K562 (cell line): ENCODE measurements at regions not wholly inside any gene's neighbourhood (a gene's known extent, or its start where the extent isn't known, plus 50 kb on each side); places are given as distances from the start of the nearest gene placed in this dataset.

Experiments used
- ATAC-seq: fragments of 200-7000 bp; cut with Tn5 transposase; 3 replicates; pipeline ENCODE4 v1.9.1; 2020; ENCODE audit warnings: moderate library complexity
- BruUV-seq: library from RNA; stranded (reverse); fragments of 400-500 nt; replicated peaks from 2 replicates; lab custom pipeline; 2021; lab: Mats Ljungman, UMichigan
- CTCF ChIA-PET: fragments of 300-600 bp; formaldehyde crosslinking; extraction: SDS; loops from one replicate; lab custom pipeline; 2021; ENCODE audit warnings: low intra/inter-chr PET ratio; lab: Yijun Ruan, JAX
- POLR2A ChIA-PET: fragments of 300-600, 350-650 bp; sonication (Branson Sonifier 250); formaldehyde crosslinking; extraction: SDS; loops from one replicate; lab custom pipeline; 2021; ENCODE audit warnings: antibody characterized with exemption, inconsistent platforms; lab: Yijun Ruan, JAX
- DNase-seq, 4 experiments: peaks; one replicate each; pipeline versions ENCODE4 v3.0.0 to v3.0.0-alpha.2; 2011 to 2018; ENCODE audit warnings: low spot score in 3 of 4, mixed read lengths in 3 of 4; ENCODE audit errors: extremely low read depth in 1 of 4
- FAIRE-seq: peaks from 2 replicates; lab custom pipeline; 2011; peaks lifted over from hg19 to GRCh38; lab: Jason Lieb, UNC
- H2AFZ ChIP-seq: 2 replicates; pipeline ENCODE4 v1.6.0; 2011; ENCODE audit warnings: low read depth, low read length, control low read depth, inconsistent platforms
- H3K27ac ChIP-seq: fragments of 200-600 bp; 3 replicates; pipeline ENCODE4 v1.8.0; 2011; ENCODE audit warnings: low read depth, mild to moderate bottlenecking, control low read depth, inconsistent platforms, low read length, moderate library complexity, mixed read lengths; ENCODE audit errors: extremely low read depth
- H3K27me3 ChIP-seq, 2 experiments: fragments of 300-600 bp in 1 of 2; 2 replicates in 1 of 2; 3 replicates in 1 of 2; pipeline versions ENCODE4 v1.6.0 to v1.8.0; 2011; ENCODE audit warnings: inconsistent platforms in 2 of 2, low read length in 2 of 2, mild to moderate bottlenecking in 1 of 2, mixed read lengths in 1 of 2, moderate library complexity in 1 of 2; ENCODE audit not compliant: control insufficient read depth in 2 of 2, insufficient read depth in 2 of 2
- H3K36me3 ChIP-seq: fragments of 300-600 bp; 3 replicates; pipeline ENCODE4 v1.8.0; 2011; ENCODE audit warnings: mild to moderate bottlenecking, low read length, inconsistent platforms; ENCODE audit not compliant: control insufficient read depth, insufficient read depth
- H3K4me1 ChIP-seq, 2 experiments: fragments of 200-600 bp in 1 of 2; replicated peaks in 1 of 2; 2 replicates in 1 of 2; 3 replicates in 1 of 2; pipeline versions ENCODE4 v1.5.1 to v1.8.0; 2011; ENCODE audit warnings: inconsistent platforms in 2 of 2, low read length in 2 of 2, mild to moderate bottlenecking in 1 of 2, mixed read lengths in 1 of 2, moderate library complexity in 1 of 2; ENCODE audit not compliant: control insufficient read depth in 2 of 2, insufficient read depth in 2 of 2
- H3K4me2 ChIP-seq: 2 replicates; pipeline ENCODE4 v1.6.1; 2011; ENCODE audit warnings: low read length, control low read depth, inconsistent platforms, mixed read lengths; ENCODE audit not compliant: insufficient read depth
- H3K4me3 ChIP-seq: fragments of 200-600 bp; sonication (generic), shearing (Covaris generic); 2 replicates; pipeline ENCODE4 v1.5.1; 2016; ENCODE audit warnings: control low read depth, inconsistent platforms
- H3K79me2 ChIP-seq: fragments of 200-600 bp; 3 replicates; pipeline ENCODE4 v1.8.0; 2011; ENCODE audit warnings: low read length, inconsistent platforms; ENCODE audit not compliant: control insufficient read depth, insufficient read depth
- H3K9ac ChIP-seq, 2 experiments: 2 replicates each; pipeline versions ENCODE4 v1.6.0 to v1.6.1; 2011; ENCODE audit warnings: low read depth in 2 of 2, low read length in 2 of 2, control low read depth in 1 of 2, inconsistent platforms in 1 of 2, mild to moderate bottlenecking in 1 of 2, mixed read lengths in 1 of 2; ENCODE audit not compliant: insufficient read depth in 1 of 2
- H3K9me1 ChIP-seq: one replicate; pipeline ENCODE4 v1.6.0; 2011; ENCODE audit warnings: inconsistent platforms, mild to moderate bottlenecking, low read length, moderate library complexity; ENCODE audit not compliant: control insufficient read depth, insufficient read depth
- H3K9me3 ChIP-seq: replicated peaks from 2 replicates; pipeline ENCODE4 v1.5.1; 2011; ENCODE audit warnings: low read depth, low read length, inconsistent platforms; ENCODE audit not compliant: control insufficient read depth, insufficient read depth
- H4K20me1 ChIP-seq: replicated peaks from 2 replicates; pipeline ENCODE4 v1.6.1; 2011; ENCODE audit warnings: low read length, inconsistent platforms, mixed read lengths; ENCODE audit not compliant: control insufficient read depth, insufficient read depth
- CBX3 ChIP-seq, 2 experiments: IDR thresholded peaks; 1 replicate in 1 of 2; 2 replicates in 1 of 2; pipeline ENCODE4 v1.6.1; 2012; ENCODE audit warnings: inconsistent platforms in 2 of 2, low read length in 2 of 2, borderline replicate concordance in 1 of 2, control low read depth in 1 of 2
- ETS1 ChIP-seq: conservative IDR thresholded peaks from 2 replicates; pipeline ENCODE4 v1.6.1; 2011; ENCODE audit warnings: low read depth, mild to moderate bottlenecking, low read length; ENCODE audit not compliant: control insufficient read depth
- KLF13 ChIP-seq: fragments of 450-650 bp; IDR thresholded peaks from 2 replicates; pipeline ENCODE4 v1.6.1; 2016; ENCODE audit warnings: missing genetic modification characterization, low read depth, mild to moderate bottlenecking, missing compliant biosample characterization, moderate library complexity, borderline replicate concordance
- MTA1 ChIP-seq: fragments of 450-650 bp; IDR thresholded peaks from 2 replicates; pipeline ENCODE4 v1.6.1; 2017; ENCODE audit warnings: borderline replicate concordance
- MTF1 ChIP-seq: fragments of 250-450 bp; sonication (Bioruptor Pico); IDR thresholded peaks from 2 replicates; pipeline ENCODE4 v1.9.0; 2021; ENCODE audit warnings: moderate library complexity, mild to moderate bottlenecking, inconsistent platforms, borderline replicate concordance
- OTX1 ChIP-seq: fragments of 450-650 bp; formaldehyde crosslinking; IDR thresholded peaks from 2 replicates; pipeline ENCODE4 v1.4.0; 2022; ENCODE audit warnings: mild to moderate bottlenecking
- PHF8 ChIP-seq: fragments of 200-600 bp; sonication (generic); IDR thresholded peaks from 2 replicates; pipeline ENCODE4 v1.6.1; 2012; ENCODE audit warnings: mixed run types, mild to moderate bottlenecking, inconsistent platforms, low read length, moderate library complexity, borderline replicate concordance
- TEAD2 ChIP-seq: fragments of 450-650 bp; IDR thresholded peaks from 2 replicates; pipeline ENCODE4 v1.6.1; 2016; ENCODE audit warnings: missing genetic modification characterization, control low read depth, missing compliant biosample characterization
- VEZF1 ChIP-seq: fragments of 200-800 bp; sonication (Bioruptor generic); IDR thresholded peaks from 2 replicates; pipeline ENCODE4 v1.6.1; 2017; ENCODE audit warnings: missing genetic modification characterization, missing compliant biosample characterization
- ZBTB11 ChIP-seq, 3 experiments: fragments of 200-800 bp in 1 of 3; fragments of 250-450 bp in 1 of 3; fragments of 450-650 bp in 1 of 3; sonication (Bioruptor Pico) in 1 of 3; sonication (Bioruptor generic) in 1 of 3; formaldehyde crosslinking in 1 of 3; IDR thresholded peaks; 2 replicates each; pipeline versions ENCODE4 v1.6.1 to v1.8.0; 2016 to 2022; ENCODE audit warnings: mild to moderate bottlenecking in 2 of 3, missing genetic modification characterization in 2 of 3, missing compliant biosample characterization in 1 of 3, moderate library complexity in 1 of 3
- ZFP1 ChIP-seq: fragments of 450-650 bp; formaldehyde crosslinking; IDR thresholded peaks from 2 replicates; pipeline ENCODE4 v1.4.0; 2020; ENCODE audit warnings: mild to moderate bottlenecking, mixed read lengths
- ZNF347 ChIP-seq: fragments of 450-650 bp; formaldehyde crosslinking; IDR thresholded peaks from 2 replicates; pipeline ENCODE4 v1.4.0; 2020; ENCODE audit warnings: low read depth, mild to moderate bottlenecking, moderate library complexity
- ZNF699 ChIP-seq: fragments of 250-450 bp; sonication (Bioruptor Pico); IDR thresholded peaks from 2 replicates; pipeline ENCODE4 v1.8.0; 2021; ENCODE audit warnings: mild to moderate bottlenecking, moderate library complexity; ENCODE audit not compliant: insufficient replicate concordance
- WGBS: fragments of 100-300 bp; shearing (Covaris generic); methylation state at CpG from one replicate; pipeline ENCODE4 v1.1.6; 2016; ENCODE audit warnings: low coverage, mixed read lengths; ENCODE audit not compliant: insufficient coverage; ENCODE audit errors: missing lambda C conversion rate; 5-methylcytosine and 5-hydroxymethylcytosine counted together
- in situ Hi-C: fragments of 300-500 bp; cut with MboI; formaldehyde crosslinking; loops from 4 replicates; pipeline ENCODE4 v1.15.0; 2018; ENCODE audit warnings: inconsistent platforms, mixed read lengths
- intact Hi-C: fragments of 100-400 bp; cut with micrococcal nuclease; formaldehyde crosslinking; loops from 2 replicates; pipeline ENCODE4 v1.14.2; 2022

- DNase-seq (no peak), ATAC-seq (no peak), FAIRE-seq (no peak)
- H2AFZ ChIP-seq, result no peak overlapping the region
- H3K27ac ChIP-seq, result no peak overlapping the region
- 9% methylated on average over 6 of the region's 6 CpGs for WGBS
- H3K4me1 ChIP-seq, result no peaks in the 10 kb centered on the region
- BruUV-seq, result no TSS peak
- POLR2A ChIA-PET, result no interaction called here
- no peaks in the 10 kb centered on the region for H3K9me1 ChIP-seq
- intact Hi-C loops, result no loop called here
- no peaks in the 10 kb centered on the region for H3K79me2 ChIP-seq
- no peaks in the 10 kb centered on the region for H3K9me3 ChIP-seq
- CTCF ChIA-PET, result no interaction called here
- no peaks in the 10 kb centered on the region for H3K36me3 ChIP-seq
- no peaks in the 10 kb centered on the region for H3K27me3 ChIP-seq
- H3K9ac ChIP-seq, result no peak overlapping the region
- in situ Hi-C loops, result no loop called here
- no peaks in the 10 kb centered on the region for H4K20me1 ChIP-seq
- no peak overlapping the region for H3K4me3 ChIP-seq
- H3K4me2 ChIP-seq, result no peak overlapping the region
- no peak for TF ChIP-seq PHF8
- TF ChIP-seq KLF13 (tag), result no peak
- TF ChIP-seq CBX3 (IDR thresholded peaks at IDR 0.05; ENCODE audit: borderline replicate concordance in 1 of 2, low read length in 2 of 2), result no peak
- TF ChIP-seq ZBTB11 (CRISPR knock-in tag; IDR thresholded peaks at IDR 0.05), result no peak
- TF ChIP-seq ZNF699, result no peak
- no peak for TF ChIP-seq ZNF347 (CRISPR knock-in tag)
- TF ChIP-seq ZFP1 (CRISPR knock-in tag), result no peak
- TF ChIP-seq MTA1, result no peak
- no peak for TF ChIP-seq MTF1 (CRISPR knock-in tag)
- no peak for TF ChIP-seq ETS1
- no peak for TF ChIP-seq VEZF1 (CRISPR knock-in tag)
- no peak for TF ChIP-seq TEAD2 (tag)
- TF ChIP-seq OTX1, result no peak
These were observed 132.3 kb upstream of the TFPI start for GRCh38 chr2:187686416-187687024.
